Loucy (cell line): ENCODE measurements at regions not wholly inside any gene's neighbourhood (a gene's known extent, or its start where the extent isn't known, plus 50 kb on each side); places are given as distances from the start of the nearest gene placed in this dataset.

Source experiments
- CTCF ChIP-seq: fragments of 200-600 bp; sonication (generic); conservative IDR thresholded peaks from 2 replicates; pipeline ENCODE4 v1.5.1; 2014; ENCODE audit warnings: mild to moderate bottlenecking, antibody characterized with exemption, low read length
- EZH2phosphoT487 ChIP-seq: fragments of 200-600 bp; IDR thresholded peaks from 2 replicates; pipeline ENCODE4 v1.6.1; 2018; ENCODE audit warnings: antibody characterized with exemption, mild to moderate bottlenecking, moderate library complexity, borderline replicate concordance

GRCh38 chr7:115356999-115357702, 435.3 kb downstream of the MDFIC start:
- TF ChIP-seq CTCF (no peak), EZH2phosphoT487 (no peak)
